ENCODE measurements at regions not wholly inside any gene's neighbourhood (a gene's known extent, or its start where the extent isn't known, plus 50 kb on each side); places are given as distances from the start of the nearest gene placed in this dataset.

- TF ChIP-seq CTCF (IDR thresholded peaks at IDR 0.05): no peak
- TF ChIP-seq POLR2A (IDR thresholded peaks at IDR 0.05): no peak
Observed at GRCh38 chr6:165873976-165874375, 210.9 kb upstream of the PDE10A start.

Measured in uterus (tissue), 2 donors.